NB4 (cell line): ENCODE measurements at regions not wholly inside any gene's neighbourhood (a gene's known extent, or its start where the extent isn't known, plus 50 kb on each side); places are given as distances from the start of the nearest gene placed in this dataset.

Experiments
- CTCF ChIP-seq: IDR thresholded peaks from one replicate; pipeline ENCODE4 v1.5.1; 2012; ENCODE audit warnings: low read depth, low read length
- POLR2A ChIP-seq: IDR thresholded peaks from 2 replicates; pipeline ENCODE4 v1.6.1; 2011; ENCODE audit warnings: mild to moderate bottlenecking; ENCODE audit not compliant: insufficient read length; ENCODE audit errors: extremely low read depth
- TF ChIP-seq, protein P1 (sequence below): IDR thresholded peaks from 2 replicates; pipeline ENCODE4 v1.6.1; 2011; ENCODE audit warnings: low read depth, low read length

DNA sequence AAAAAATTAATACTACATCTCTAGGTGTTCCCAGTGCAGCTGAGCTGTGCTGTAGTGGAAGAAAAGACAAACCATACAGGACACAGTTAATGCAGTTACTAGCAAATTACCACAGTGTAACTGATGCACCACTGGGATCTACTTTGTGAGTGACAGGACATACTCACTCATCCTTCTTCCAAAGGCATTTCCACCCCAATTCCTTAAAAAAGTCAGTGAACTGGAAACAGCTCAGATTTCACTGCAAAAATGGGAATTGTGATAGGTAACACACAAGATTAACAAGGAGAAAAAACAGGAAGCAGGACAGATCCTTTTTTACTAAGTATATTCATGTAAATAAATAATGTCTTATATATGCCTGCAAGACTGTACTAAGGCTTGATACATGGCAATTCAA, 109.6 kb downstream of the DMAC1 start:
- no peak for TF ChIP-seq POLR2A
- no peak for TF ChIP-seq CTCF
- TF ChIP-seq, protein P1, sequence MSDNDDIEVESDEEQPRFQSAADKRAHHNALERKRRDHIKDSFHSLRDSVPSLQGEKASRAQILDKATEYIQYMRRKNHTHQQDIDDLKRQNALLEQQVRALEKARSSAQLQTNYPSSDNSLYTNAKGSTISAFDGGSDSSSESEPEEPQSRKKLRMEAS = no peak
